Ascending aorta (tissue), 2 donors: ENCODE measurements at regions not wholly inside any gene's neighbourhood (a gene's known extent, or its start where the extent isn't known, plus 50 kb on each side); places are given as distances from the start of the nearest gene placed in this dataset.
"Not testable (repeated sequence)": the region's sequence is repeated elsewhere in the genome, so short reads cannot be mapped to it uniquely, and the experiment has no call there.

Experiments
- DNase-seq, 2 donors: peaks; one replicate each; pipeline ENCODE4 v3.0.0-alpha.2; 2019; ENCODE audit warnings: low spot score in 2 of 2
- H3K27ac ChIP-seq, 2 donors: fragments of 200-600 bp; sonication (generic); one replicate each; pipeline ENCODE4 v1.5.1; 2016 to 2017; ENCODE audit warnings: mild to moderate bottlenecking in 1 of 2
- H3K27me3 ChIP-seq: fragments of 200-600 bp; sonication (generic); one replicate; pipeline ENCODE4 v1.5.1; 2017
- H3K36me3 ChIP-seq, 2 donors: fragments of 200-600 bp; sonication (generic); one replicate each; pipeline ENCODE4 v1.5.1; 2016
- H3K4me1 ChIP-seq, 2 donors: fragments of 200-600 bp; sonication (generic); one replicate each; pipeline ENCODE4 v1.5.1; 2016 to 2017; ENCODE audit warnings: mild to moderate bottlenecking in 1 of 2
- H3K4me3 ChIP-seq, 2 donors: fragments of 200-600 bp; sonication (generic); one replicate each; pipeline ENCODE4 v1.5.1; 2016 to 2017; ENCODE audit warnings: mild to moderate bottlenecking in 1 of 2
- H3K9me3 ChIP-seq, 2 donors: fragments of 200-600 bp; sonication (generic); one replicate each; pipeline ENCODE4 v1.5.1; 2016
- intact Hi-C: fragments of 100-400 bp; cut with DNase I; formaldehyde crosslinking; loops from one replicate; pipeline ENCODE4 v1.15.1; 2023
- TF ChIP-seq, protein P1 (sequence below), 3 experiments: fragments of 200-600 bp in 2 of 3; fragments of 450-650 bp in 1 of 3; sonication (generic) in 2 of 3; IDR thresholded peaks; one replicate each; pipeline ENCODE4 v1.5.1; 2016 to 2019; ENCODE audit warnings: antibody characterized with exemption in 3 of 3, mild to moderate bottlenecking in 1 of 3, moderate library complexity in 1 of 3

GRCh38 chr4:183374950-183375555 is 52.8 kb upstream of the CLDN24 start:
- Histone ChIP-seq H3K27ac (no peak overlapping the region), H3K36me3 (no peaks in the 10 kb centered on the region), H3K4me1 (no peaks in the 10 kb centered on the region), H3K9me3 (no peaks in the 10 kb centered on the region), H3K4me3 (no peak overlapping the region), H3K27me3 (no peaks in the 10 kb centered on the region)
- intact Hi-C loops, result no loop called here
- no peak for DNase-seq
- TF ChIP-seq, protein P1, sequence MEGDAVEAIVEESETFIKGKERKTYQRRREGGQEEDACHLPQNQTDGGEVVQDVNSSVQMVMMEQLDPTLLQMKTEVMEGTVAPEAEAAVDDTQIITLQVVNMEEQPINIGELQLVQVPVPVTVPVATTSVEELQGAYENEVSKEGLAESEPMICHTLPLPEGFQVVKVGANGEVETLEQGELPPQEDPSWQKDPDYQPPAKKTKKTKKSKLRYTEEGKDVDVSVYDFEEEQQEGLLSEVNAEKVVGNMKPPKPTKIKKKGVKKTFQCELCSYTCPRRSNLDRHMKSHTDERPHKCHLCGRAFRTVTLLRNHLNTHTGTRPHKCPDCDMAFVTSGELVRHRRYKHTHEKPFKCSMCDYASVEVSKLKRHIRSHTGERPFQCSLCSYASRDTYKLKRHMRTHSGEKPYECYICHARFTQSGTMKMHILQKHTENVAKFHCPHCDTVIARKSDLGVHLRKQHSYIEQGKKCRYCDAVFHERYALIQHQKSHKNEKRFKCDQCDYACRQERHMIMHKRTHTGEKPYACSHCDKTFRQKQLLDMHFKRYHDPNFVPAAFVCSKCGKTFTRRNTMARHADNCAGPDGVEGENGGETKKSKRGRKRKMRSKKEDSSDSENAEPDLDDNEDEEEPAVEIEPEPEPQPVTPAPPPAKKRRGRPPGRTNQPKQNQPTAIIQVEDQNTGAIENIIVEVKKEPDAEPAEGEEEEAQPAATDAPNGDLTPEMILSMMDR (IDR thresholded peaks at IDR 0.05), result no peak

- no peaks in the 10 kb centered on the region for H3K9me3 ChIP-seq
- H3K4me1 ChIP-seq, result no peaks in the 10 kb centered on the region
- H3K4me3 ChIP-seq, result no peak overlapping the region
- H3K36me3 ChIP-seq, result no peaks in the 10 kb centered on the region
- H3K27me3 ChIP-seq, result no peaks in the 10 kb centered on the region
- TF ChIP-seq, protein P1 (IDR thresholded peaks at IDR 0.05), result no peak
- DNase-seq, result no peak
- intact Hi-C loops, result no loop called here
- no peak overlapping the region for H3K27ac ChIP-seq
Measured at GRCh38 chr4:183376381-183376780, 54.2 kb upstream of the CLDN24 start.

DNA sequence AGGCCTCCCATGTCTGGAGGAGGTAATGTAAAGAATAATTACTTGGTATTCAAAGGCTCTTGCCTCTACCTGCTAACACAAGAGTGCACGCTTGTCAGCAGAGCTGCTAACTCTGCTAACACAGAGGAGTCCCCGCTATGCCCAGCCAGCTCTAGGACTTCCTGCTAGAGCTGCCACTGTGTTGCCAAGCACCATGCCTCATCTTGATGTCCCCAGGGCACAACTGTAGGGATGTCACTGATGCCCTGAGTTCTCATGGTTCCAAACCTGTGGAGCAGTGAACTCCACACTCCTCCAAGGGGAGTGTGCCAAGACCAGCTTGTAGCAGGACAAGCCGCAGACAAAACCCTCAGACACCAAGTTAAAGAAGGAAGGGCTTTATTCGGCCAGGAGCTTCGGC is 55.3 kb upstream of the CLDN24 start:
- H3K27me3 ChIP-seq, result no peaks in the 10 kb centered on the region
- TF ChIP-seq, protein P1 (IDR thresholded peaks at IDR 0.05), result no peak
- H3K9me3 ChIP-seq, result no peaks in the 10 kb centered on the region
- intact Hi-C loops, result no loop called here
- DNase-seq, result no peak
- no peaks in the 10 kb centered on the region for H3K4me1 ChIP-seq
- H3K4me3 ChIP-seq, result no peak overlapping the region
- H3K36me3 ChIP-seq, result no peaks in the 10 kb centered on the region
- H3K27ac ChIP-seq, result no peak overlapping the region

GRCh38 chr4:183378347-183378746 is 56.1 kb upstream of the CLDN24 start:
- H3K9me3 ChIP-seq, DNase-seq, intact Hi-C loops, H3K4me1 ChIP-seq, H3K4me3 ChIP-seq, H3K36me3 ChIP-seq, H3K27me3 ChIP-seq, H3K27ac ChIP-seq: not testable (repeated sequence)

- H3K27me3 ChIP-seq, result no peaks in the 10 kb centered on the region
- no peak for DNase-seq
- intact Hi-C loops, result no loop called here
- no peaks in the 10 kb centered on the region for H3K4me1 ChIP-seq
- H3K36me3 ChIP-seq, result no peaks in the 10 kb centered on the region
- H3K27ac ChIP-seq, result no peak overlapping the region
- no peaks in the 10 kb centered on the region for H3K9me3 ChIP-seq
- TF ChIP-seq, protein P1 (IDR thresholded peaks at IDR 0.05), result no peak
- H3K4me3 ChIP-seq, result no peak overlapping the region
Measured at GRCh38 chr4:183380901-183381300, 58.7 kb upstream of the CLDN24 start.

GRCh38 chr4:183383606-183384005 is 60.8 kb upstream of the CDKN2AIP start:
- Histone ChIP-seq H3K4me1 (no peaks in the 10 kb centered on the region), H3K36me3 (no peaks in the 10 kb centered on the region), H3K9me3 (no peaks in the 10 kb centered on the region), H3K27ac (no peak overlapping the region), H3K27me3 (no peaks in the 10 kb centered on the region), H3K4me3 (no peak overlapping the region)
- intact Hi-C loops, result no loop called here
- TF ChIP-seq, protein P1 (IDR thresholded peaks at IDR 0.05), result no peak
- no peak for DNase-seq
